Adrenal gland (tissue), 5 donors: ENCODE measurements at regions not wholly inside any gene's neighbourhood (a gene's known extent, or its start where the extent isn't known, plus 50 kb on each side); places are given as distances from the start of the nearest gene placed in this dataset.

ENCODE experiments used
- CTCF ChIP-seq, 6 experiments: fragments of 450-650 bp in 4 of 6; fragments of 200-600 bp in 2 of 6; sonication (generic) in 1 of 6; IDR thresholded peaks; 1 replicate in 5 of 6; 2 replicates in 1 of 6; pipeline versions ENCODE4 v1.5.1 to v1.8.0; 2016 to 2021; ENCODE audit warnings: antibody characterized with exemption in 6 of 6, mild to moderate bottlenecking in 2 of 6, moderate library complexity in 1 of 6
- POLR2A ChIP-seq, 2 donors: fragments of 450-650 bp; IDR thresholded peaks; one replicate each; pipeline ENCODE4 v1.6.1; 2017; ENCODE audit warnings: antibody characterized with exemption in 2 of 2, mild to moderate bottlenecking in 2 of 2, moderate library complexity in 1 of 2
- donor health status: DM: no; HTN: no; CAD: no.

- TF ChIP-seq CTCF (IDR thresholded peaks at IDR 0.05) (no peak), POLR2A (IDR thresholded peaks at IDR 0.05) (no peak)
Measured at GRCh38 chr14:34018564-34019244, 67.8 kb upstream of the EGLN3 start.
